ENCODE measurements at regions not wholly inside any gene's neighbourhood (a gene's known extent, or its start where the extent isn't known, plus 50 kb on each side); places are given as distances from the start of the nearest gene placed in this dataset.

- Histone ChIP-seq H3K27ac (no peak overlapping the region), H3K4me1 (peaks cover 0 to 5% (median 0%) of the 10 kb centered on the region in 4 donors), H3K9me3 (peaks cover 0 to 1% (median 0%) of the 10 kb centered on the region in 4 donors), H3K36me3 (no peaks in the 10 kb centered on the region), H3K4me3 (no peak overlapping the region), H3K27me3 (no peaks in the 10 kb centered on the region)
- 52 to 60% methylated on average over 13 to 15 of the region's 15 CpGs for WGBS, 2 donors
- no peak for DNase-seq
- ATAC-seq (ENCODE audit: low FRiP score in 2 of 2): no peak
- TF ChIP-seq POLR2AphosphoS5 (IDR thresholded peaks at IDR 0.05) (no peak), CTCF (IDR thresholded peaks at IDR 0.05) (no peak)
Measured at GRCh38 chr5:3199962-3200755, 395.5 kb upstream of the IRX1 start.

- 17 to 23% methylated on average over 7 of the region's 7 CpGs for WGBS, 2 donors
- H3K4me1 ChIP-seq: peaks cover 0 to 5% (median 0%) of the 10 kb centered on the region in 4 donors
Measured at GRCh38 chr5:3198074-3198449, 397.6 kb upstream of the IRX1 start.

GRCh38 chr5:3197304-3198073, 398.1 kb upstream of the IRX1 start:
- Histone ChIP-seq H3K4me3 (peak overlapping the region in 1 of 4 donors; percentile 3), H3K27me3 (no peaks in the 10 kb centered on the region)

More at GRCh38 chr5:3198074-3198449, 397.6 kb upstream of the IRX1 start:
- ATAC-seq (ENCODE audit: low FRiP score in 2 of 2) (no peak), DNase-seq (no peak)
- H3K9me3 ChIP-seq: no peaks in the 10 kb centered on the region
- no peak overlapping the region for H3K4me3 ChIP-seq
- H3K27me3 ChIP-seq: no peaks in the 10 kb centered on the region
- TF ChIP-seq CTCF (IDR thresholded peaks at IDR 0.05) (no peak), POLR2A (IDR thresholded peaks at IDR 0.05) (no peak), POLR2AphosphoS5 (IDR thresholded peaks at IDR 0.05) (no peak), EP300 (IDR thresholded peaks at IDR 0.05) (no peak)
- no peak overlapping the region for H3K27ac ChIP-seq
- H3K36me3 ChIP-seq: no peaks in the 10 kb centered on the region

GRCh38 chr5:3195994-3196393, 399.6 kb upstream of the IRX1 start:
- Histone ChIP-seq H3K4me3 (no peak overlapping the region), H3K27ac (no peak overlapping the region), H3K27me3 (no peaks in the 10 kb centered on the region), H3K4me1 (peaks cover 0 to 5% (median 0%) of the 10 kb centered on the region in 4 donors), H3K9me3 (no peaks in the 10 kb centered on the region), H3K36me3 (no peaks in the 10 kb centered on the region)
- 67 to 75% methylated on average over 8 of the region's 8 CpGs for WGBS, 2 donors
- ATAC-seq (ENCODE audit: low FRiP score in 2 of 2) (no peak), DNase-seq (no peak)
- TF ChIP-seq POLR2AphosphoS5 (IDR thresholded peaks at IDR 0.05): no peak
- TF ChIP-seq CTCF (IDR thresholded peaks at IDR 0.05): no peak
- no peak for TF ChIP-seq EP300 (IDR thresholded peaks at IDR 0.05)

More at GRCh38 chr5:3197304-3198073, 398.1 kb upstream of the IRX1 start:
- peaks cover 0 to 5% (median 0%) of the 10 kb centered on the region in 4 donors for H3K4me1 ChIP-seq
- H3K9me3 ChIP-seq: no peaks in the 10 kb centered on the region
- H3K27ac ChIP-seq: no peak overlapping the region
- 5 to 7% methylated on average over 25 to 29 of the region's 29 CpGs for WGBS, 2 donors
- TF ChIP-seq POLR2A (IDR thresholded peaks at IDR 0.05) (no peak), POLR2AphosphoS5 (IDR thresholded peaks at IDR 0.05) (no peak), CTCF (IDR thresholded peaks at IDR 0.05) (no peak), EP300 (IDR thresholded peaks at IDR 0.05) (no peak)
- ATAC-seq (ENCODE audit: low FRiP score in 2 of 2) (no peak), DNase-seq (no peak)
- H3K36me3 ChIP-seq: no peaks in the 10 kb centered on the region
